ENCODE measurements at regions not wholly inside any gene's neighbourhood (a gene's known extent, or its start where the extent isn't known, plus 50 kb on each side); places are given as distances from the start of the nearest gene placed in this dataset.
"Not testable (repeated sequence)": the region's sequence is repeated elsewhere in the genome, so short reads cannot be mapped to it uniquely, and the experiment has no call there.

DNA sequence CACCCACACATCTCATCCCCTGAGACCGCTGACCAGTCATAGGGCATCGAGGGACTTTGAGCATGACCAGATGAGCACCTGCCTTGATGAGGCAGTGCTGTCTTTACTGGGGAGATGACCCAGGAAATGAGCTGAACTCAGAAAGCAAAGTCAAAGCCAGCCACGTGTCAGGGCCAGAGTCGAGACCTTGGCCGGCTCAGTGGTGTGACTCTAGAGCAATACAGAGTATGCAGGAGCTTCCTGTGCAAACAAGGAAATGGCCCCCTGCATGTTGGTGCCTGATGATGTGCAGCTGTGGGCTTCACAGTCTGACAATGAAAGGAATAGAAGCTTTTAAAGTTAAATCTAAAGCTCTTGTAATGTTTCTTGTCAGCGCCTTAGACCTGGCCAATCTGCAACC lies 332.9 kb downstream of the PCNX1 start:
- DNase-seq (ENCODE audit: low read depth in 2 of 2) = no peak

GRCh38 chr14:71240866-71241520 lies 333.7 kb downstream of the PCNX1 start:
- no peak for DNase-seq (ENCODE audit: low read depth in 2 of 2)

- no peak for DNase-seq (ENCODE audit: low read depth in 2 of 2)
These were observed 335.0 kb downstream of the PCNX1 start for GRCh38 chr14:71242237-71242748.

- no peak for DNase-seq (ENCODE audit: low read depth in 2 of 2)
These were observed 336.4 kb downstream of the PCNX1 start for GRCh38 chr14:71243697-71244096.

- no peak for DNase-seq (ENCODE audit: low read depth in 2 of 2)
These were observed 337.1 kb downstream of the PCNX1 start for GRCh38 chr14:71244341-71244740.

- DNase-seq (ENCODE audit: low read depth in 2 of 2) = no peak
These were observed 338.6 kb downstream of the PCNX1 start for GRCh38 chr14:71245659-71246361.

GRCh38 chr14:71246539-71246938 lies 339.3 kb downstream of the PCNX1 start:
- DNase-seq (ENCODE audit: low read depth in 2 of 2) = no peak

DNA sequence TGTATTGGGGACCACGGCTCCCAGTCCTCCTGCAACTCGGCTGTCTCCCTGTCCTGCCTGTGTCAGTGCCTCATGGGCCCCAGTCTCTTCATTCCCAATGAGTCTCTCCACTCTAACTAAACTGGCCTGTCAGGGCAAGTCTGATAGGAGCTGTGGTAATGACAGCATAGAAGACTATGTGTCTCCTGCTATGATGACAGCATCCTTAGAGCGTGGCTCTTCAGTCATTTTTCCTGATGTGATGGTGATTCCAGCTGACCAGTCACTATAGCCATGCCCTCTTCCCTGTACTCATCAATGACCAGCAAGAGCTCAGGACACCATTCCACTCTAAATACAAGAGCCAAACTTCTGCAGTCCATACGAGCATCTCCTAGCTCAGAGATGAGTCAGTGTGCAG lies 339.8 kb downstream of the PCNX1 start:
- DNase-seq (ENCODE audit: low read depth in 2 of 2) = no peak

DNA sequence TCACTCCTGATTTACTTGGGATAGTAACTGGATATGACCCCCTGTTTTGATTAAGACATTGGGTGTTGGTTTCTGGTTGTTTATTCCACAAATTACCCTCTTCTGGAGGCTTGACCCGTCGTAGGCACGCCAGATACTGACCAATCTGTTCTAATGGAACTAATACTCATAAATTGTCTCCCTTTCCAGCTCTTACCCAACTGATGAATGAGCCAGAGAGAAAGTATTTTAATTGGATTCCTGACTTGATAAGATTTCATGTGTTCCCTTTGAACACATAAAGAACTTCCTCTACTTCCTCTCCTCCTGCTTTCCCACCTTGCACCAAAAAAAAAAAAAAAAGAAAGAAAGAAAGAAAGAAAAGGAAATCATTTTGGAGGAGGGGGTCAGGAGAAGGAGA lies 340.9 kb downstream of the PCNX1 start:
- no peak for DNase-seq (ENCODE audit: low read depth in 2 of 2)

DNA sequence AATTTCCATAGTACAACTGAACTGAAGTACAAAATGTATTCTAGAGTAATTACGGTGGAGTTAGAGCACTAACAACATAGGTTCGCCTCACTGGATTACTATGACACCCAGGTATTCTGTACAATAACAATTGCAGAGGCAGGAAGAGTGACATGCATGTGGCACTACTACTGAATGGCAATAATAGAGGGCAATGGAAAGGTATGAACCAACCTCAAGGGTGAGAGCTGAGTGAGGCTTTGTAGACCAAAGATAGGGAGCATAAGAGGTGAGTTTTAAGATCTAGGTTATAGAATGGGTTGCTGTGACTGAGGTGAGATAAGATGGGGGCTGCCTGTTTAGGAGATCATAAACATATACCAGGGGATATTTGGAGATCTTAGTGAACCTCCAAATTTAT lies 343.1 kb downstream of the PCNX1 start:
- DNase-seq (ENCODE audit: low read depth in 2 of 2) = no peak

DNA sequence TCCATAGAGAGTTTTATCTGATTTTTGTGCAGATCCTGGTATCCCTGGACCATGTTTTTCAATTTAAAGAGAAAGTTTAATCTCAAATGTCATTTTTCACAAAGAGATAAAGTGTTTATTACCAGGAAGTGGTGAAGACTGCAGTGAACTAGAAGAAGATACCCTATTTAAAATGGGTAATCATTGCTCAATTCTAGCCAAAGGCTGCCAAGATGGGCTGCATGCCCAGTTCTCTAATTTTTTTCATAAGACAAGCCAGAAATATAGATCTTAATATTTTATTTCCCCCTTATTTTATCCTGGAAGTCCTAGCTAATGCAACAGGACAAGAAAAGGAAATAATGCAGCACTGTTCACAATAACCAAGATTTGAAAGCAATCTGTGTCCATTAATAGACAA lies 343.5 kb downstream of the PCNX1 start:
- no peak for DNase-seq (ENCODE audit: low read depth in 2 of 2)

- DNase-seq (ENCODE audit: low read depth in 2 of 2) = not testable (repeated sequence)
These were observed 346.9 kb downstream of the PCNX1 start for GRCh38 chr14:71254091-71254719.

GRCh38 chr14:71261206-71261605 lies 353.9 kb downstream of the PCNX1 start:
- no peak for DNase-seq (ENCODE audit: low read depth in 2 of 2)

GRCh38 chr14:71262441-71262840 lies 355.2 kb downstream of the PCNX1 start:
- DNase-seq (ENCODE audit: low read depth in 2 of 2) = no peak

- DNase-seq (ENCODE audit: low read depth in 2 of 2) = no peak
These were observed 357.0 kb downstream of the PCNX1 start for GRCh38 chr14:71264260-71264659.

DNA sequence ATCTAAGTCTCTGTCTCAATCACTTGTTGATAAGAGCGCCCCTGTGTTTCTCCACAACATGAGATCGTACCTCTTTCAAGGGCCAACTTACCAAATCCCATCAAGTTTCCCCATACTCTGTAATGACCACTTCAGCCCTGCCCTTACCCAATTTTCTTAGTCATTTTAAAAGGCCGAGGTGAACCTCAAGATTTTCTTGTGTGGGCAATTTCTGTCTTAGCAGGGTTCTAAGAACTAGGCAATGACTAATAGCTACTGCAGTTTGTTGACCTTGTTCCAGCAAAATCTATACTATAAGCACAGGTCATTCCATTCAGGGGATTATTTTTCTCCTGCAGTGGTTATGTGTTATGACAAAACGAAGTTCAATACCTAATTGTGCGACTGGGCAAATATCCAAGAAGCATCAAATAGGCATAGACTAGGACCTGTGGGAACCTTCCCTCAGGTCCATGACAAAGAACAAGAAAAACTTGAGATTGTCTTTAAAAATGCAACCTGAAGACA lies 359.8 kb downstream of the PCNX1 start:
- DNase-seq (ENCODE audit: low read depth in 2 of 2) = no peak

GRCh38 chr14:71267691-71268090 lies 360.4 kb downstream of the PCNX1 start:
- DNase-seq (ENCODE audit: low read depth in 2 of 2) = no peak

DNA sequence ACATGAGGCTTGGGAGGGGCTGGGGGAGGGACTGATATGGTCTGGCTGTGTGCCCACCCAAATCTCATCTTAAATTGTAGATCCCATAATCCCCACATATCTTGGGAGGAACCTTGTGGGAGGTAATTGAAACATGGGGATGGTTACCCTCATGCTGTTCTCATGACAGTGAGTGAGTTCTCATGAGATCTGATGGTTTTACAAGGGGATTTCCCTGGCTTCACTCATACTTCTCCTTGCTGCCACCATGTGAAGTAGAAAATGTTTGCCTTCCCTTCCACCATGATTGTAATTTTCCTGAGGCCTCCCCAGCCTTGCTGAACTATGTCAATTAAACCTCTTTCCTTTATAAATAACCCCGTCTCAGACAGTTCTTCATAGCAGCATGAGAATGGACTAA lies 362.9 kb downstream of the PCNX1 start:
- DNase-seq (ENCODE audit: low read depth in 2 of 2) = no peak

GRCh38 chr14:71271166-71271945 lies 364.1 kb downstream of the PCNX1 start:
- no peak for DNase-seq (ENCODE audit: low read depth in 2 of 2)

DNA sequence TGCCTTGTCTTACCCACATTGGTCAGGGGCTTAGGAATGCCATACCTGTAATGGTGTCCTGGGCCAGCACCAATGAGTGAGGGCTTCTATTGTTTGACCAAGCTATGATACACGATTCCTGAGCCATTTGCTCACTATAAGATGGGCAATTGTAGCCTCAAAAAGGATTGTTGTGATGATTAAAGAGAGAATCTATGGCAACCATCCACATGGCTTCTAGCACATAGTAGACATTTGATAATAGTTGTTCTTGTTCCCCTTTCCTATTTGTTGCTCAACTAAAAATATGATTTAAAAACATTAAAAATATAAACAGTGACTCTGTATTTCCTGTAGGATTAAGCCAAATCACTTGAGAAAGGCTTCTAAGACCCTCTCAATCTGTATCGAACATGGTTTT lies 366.1 kb downstream of the PCNX1 start:
- DNase-seq (ENCODE audit: low read depth in 2 of 2) = no peak

- no peak for DNase-seq (ENCODE audit: low read depth in 2 of 2)
These were observed 376.8 kb downstream of the PCNX1 start for GRCh38 chr14:71284048-71284447.

GRCh38 chr14:71286126-71286525 lies 378.9 kb downstream of the PCNX1 start:
- DNase-seq (ENCODE audit: low read depth in 2 of 2) = no peak
